HG03095 (cell line): ENCODE measurements at regions not wholly inside any gene's neighbourhood (a gene's known extent, or its start where the extent isn't known, plus 50 kb on each side); places are given as distances from the start of the nearest gene placed in this dataset.

Experiments used
- ATAC-seq: cut with Tn5 transposase; IDR thresholded peaks from one replicate; pipeline ENCODE4 v1.9.1; 2021; ENCODE audit warnings: moderate library complexity; ENCODE audit not compliant: unreplicated experiment

DNA sequence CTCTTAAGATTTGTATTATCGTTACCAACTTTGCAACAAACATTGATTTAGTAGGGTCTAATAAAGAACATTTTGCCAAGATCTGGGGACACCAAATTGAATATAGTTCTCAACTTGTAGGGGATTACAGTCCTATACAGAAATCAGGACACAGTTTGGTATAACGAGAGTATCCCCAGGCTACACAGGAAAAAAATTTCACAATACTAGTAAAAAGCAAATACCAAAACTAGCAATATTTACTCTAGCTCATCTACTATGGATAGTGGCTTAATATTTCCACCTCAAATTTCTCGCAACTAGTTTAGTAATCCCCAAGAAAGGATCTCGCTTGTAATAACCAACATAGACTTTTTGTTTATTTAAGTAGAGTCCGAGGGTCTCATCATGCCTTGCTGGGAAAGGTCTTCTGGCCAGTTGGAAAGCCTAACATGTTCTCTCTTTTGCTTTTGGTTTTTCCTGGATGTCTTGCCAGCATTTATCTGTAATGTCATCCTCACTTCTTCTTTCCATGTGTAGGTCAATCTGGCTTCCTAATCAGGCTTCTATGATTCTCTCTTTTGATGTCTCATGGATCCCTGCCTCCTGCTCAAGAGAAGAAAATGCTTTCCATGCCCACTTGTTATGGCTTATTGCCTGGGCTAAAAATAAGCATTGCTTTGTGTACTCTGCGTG is 104.7 kb upstream of the KCNK2 start:
- ATAC-seq = no peak

DNA sequence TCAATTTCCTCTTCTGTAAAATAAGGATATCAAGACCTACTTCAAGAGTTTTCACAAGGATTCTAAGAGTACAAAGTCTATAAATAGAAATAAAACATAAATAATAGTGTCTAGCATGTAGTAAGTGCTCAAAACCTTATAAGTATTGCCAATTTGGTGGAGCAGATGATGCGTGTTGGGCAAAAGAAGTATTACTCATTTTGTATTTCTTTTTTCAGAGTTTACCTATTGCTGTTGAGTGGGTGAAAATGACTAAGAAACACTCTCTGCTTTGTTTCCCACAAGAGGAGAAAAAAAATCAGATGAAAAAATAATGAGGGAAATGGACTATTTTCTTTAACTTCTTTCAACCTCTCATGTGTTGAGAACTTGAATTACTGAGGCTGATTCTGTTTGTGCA is 103.3 kb upstream of the KCNK2 start:
- ATAC-seq = no peak

- ATAC-seq = no peak
Measured at GRCh38 chr1:214980921-214981320, 101.6 kb upstream of the KCNK2 start.

DNA sequence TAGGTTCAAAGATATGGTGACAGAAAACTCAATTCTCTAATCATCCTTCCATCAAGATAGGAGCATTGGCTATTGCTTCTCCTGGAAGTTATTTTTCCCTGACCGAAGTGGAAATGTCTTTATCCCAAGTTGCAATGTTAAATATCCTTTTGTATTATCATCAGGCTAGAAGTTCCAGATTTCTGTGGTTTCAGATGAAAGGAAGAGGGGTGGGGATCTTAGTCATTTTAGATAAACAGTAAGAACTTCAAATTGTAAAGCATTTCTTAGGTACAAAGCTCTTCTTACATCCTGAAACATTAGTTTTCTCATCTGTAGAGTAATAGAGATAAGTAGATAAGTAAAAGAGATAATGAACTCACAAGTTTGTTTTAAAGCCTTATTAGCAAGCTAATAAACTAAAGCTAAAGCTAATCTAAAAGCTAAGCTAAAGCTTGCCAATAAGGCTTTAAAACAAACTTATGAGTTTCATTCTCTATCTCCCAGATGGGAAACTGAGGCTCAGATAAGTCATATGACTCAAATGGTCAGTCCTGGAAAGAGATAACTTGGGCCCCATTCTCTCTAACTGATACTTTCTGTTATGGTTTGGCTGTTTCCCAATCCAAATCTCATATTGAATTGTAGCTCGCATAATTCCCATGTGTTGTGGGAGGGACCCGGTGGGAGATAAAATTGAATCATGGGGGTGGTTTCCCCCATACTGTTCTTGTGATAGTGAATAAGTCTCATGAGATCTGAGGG is 99.2 kb upstream of the KCNK2 start:
- no peak for ATAC-seq

DNA sequence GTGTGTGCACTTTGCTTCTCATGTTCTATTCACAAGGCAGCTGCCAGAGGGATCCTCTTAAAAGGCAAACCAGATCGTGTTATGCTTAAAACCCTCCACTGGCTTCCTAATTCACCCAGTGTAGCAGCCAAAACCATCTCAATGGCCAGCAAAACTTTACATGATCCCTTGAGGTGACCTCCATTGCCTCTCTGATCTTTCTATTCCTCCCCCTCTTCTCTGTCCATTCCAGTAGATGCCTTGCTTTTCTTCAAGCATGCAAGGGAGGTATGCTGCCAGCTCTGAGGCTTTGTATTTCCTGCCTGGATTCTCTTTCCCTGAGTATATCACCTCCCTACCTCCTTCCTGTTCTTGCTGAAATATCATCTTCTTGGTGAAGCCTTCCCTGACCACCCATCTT is 93.2 kb upstream of the KCNK2 start:
- no peak for ATAC-seq

- no peak for ATAC-seq
Measured at GRCh38 chr1:214990619-214991018, 91.9 kb upstream of the KCNK2 start.

DNA sequence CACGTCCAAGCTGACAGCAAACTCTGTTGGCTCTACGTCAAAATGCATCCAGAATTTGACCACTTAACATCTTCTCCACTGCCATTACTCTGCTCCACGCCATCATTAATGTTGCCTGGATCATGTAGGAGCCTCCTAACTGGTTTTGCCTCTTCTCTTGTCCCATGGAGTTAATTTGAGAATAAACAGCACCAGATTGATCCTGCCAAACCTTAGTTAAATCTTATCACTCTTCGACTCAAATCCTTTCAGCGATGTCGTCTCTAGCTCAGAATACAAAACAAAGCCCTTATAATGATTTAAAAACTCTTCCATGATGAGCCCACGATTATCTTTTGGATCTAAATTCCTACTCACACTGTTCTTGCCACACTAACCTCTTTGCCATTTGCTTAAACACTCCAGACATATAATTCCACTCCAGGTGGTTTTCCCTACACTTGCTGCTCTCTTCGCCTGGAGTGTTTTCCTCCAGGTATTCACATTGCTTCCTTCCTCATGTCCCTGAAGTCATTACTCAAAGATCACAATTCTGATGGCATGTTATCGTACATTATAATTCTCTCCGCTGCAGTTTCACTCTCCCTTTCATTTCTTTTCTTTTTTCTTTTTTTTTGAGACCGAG is 90.7 kb upstream of the KCNK2 start:
- no peak for ATAC-seq

GRCh38 chr1:214993419-214993818 is 89.1 kb upstream of the KCNK2 start:
- no peak for ATAC-seq

GRCh38 chr1:214997685-214998084 is 84.9 kb upstream of the KCNK2 start:
- ATAC-seq = no peak

- ATAC-seq = peak; percentile 96
Measured at GRCh38 chr1:215001419-215002021, 81.0 kb upstream of the KCNK2 start.

GRCh38 chr1:215002471-215002870 is 80.1 kb upstream of the KCNK2 start:
- ATAC-seq = no peak

DNA sequence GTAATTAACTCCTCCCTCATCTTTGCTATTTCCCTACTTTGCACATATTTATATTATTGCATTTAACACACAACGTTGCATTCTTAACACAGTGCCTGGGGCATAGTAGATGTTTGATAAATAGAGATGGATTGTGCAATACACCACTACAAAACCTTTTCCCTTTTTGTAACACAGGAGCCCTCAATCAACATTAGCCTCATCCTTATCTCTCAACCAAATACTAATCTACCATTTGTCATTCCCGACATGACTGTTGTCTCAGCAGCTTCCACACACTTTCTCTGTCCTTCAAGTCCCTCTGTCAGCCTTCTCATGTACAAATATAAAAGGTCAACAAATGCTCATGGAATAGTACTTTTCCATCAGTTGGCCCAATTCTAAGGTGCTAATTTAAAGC is 78.9 kb upstream of the KCNK2 start:
- no peak for ATAC-seq

DNA sequence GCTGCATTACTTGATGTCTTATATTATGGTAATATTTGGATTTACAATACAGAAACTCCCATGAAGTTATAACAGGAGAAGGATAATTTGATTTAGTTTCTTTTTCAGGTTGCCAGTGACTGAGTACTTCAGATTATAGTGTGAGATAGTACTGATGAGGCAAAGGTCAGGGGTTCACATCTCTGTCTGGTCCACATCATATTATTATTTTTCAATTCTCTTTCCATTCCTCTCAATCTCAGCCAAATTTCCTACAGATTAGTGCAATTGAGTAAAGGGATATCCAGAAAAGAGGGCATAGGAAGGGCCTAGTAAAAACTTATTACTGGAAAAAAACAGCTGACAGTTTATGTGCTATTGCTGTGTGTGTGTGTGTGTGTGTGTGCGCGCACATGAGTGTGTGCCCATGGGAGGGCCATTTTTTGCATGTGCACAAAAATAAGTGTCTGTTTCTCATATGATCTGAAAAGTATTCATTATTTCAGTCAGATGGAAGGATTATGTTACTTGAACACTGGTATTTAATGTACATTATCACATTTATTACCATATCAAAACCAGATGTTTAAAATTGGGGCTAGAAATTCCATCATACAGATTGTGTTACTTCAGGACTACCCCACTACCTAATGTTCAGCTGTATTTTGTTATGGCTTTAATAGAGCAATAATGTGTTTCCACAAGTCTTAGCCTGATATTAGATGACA is 78.3 kb upstream of the KCNK2 start:
- ATAC-seq = no peak

DNA sequence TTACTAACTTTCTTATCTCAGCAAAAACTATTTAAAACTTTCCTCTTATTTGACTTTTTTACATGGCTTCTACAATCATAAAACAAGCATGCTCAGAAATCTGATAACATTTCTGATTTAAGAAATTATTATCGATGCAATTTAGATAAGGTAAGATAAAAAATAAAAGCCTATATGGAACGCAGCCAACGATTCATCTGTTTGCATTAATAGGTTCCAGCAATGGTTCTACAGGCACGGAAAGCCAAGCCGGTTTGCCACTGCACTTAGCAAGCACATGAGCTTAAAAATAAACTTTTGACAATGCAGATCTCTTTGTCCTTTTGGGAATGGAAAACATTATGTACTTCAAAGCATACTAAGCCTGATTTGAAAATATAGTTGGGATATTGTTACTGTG is 77.5 kb upstream of the KCNK2 start:
- no peak for ATAC-seq

GRCh38 chr1:215005656-215006345 is 76.7 kb upstream of the KCNK2 start:
- no peak for ATAC-seq

DNA sequence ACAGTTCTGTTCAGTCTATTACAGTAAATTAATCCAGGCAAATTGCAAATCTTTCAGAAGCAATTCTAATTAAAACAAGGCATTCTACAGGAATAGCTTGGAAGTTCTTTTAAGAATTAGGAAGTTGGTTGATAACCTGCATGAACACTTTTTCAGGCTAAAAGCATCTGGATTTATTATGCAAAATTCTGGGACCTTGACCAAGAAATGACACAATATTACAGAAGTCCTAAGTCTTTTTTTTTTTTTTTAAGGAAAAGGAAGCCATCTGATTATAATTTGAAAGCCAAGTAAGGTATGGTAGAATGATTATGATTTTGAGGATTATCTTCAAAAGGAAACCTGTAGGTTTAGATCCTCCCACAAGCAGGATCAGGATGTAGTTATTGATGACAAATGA is 74.7 kb upstream of the KCNK2 start:
- no peak for ATAC-seq

DNA sequence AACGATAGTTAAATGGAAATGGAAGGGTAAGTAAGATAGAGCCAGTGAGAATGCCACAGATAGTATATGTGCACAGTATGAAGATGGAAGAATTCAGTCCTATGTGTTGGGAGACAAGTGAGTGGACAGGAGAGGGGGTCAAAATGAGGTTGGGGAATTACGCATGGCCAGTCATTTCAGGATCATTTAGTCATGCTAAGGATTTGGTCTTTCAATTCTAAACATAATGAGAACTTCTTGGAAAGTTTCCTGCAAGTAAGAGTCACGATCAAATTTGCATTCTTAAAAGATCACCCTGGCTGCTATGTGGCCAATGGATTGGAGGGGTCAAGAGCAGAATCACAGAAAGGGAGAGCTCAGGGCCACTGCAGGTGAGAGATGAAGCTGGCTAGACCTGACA is 64.0 kb upstream of the KCNK2 start:
- ATAC-seq = no peak

- no peak for ATAC-seq
Measured at GRCh38 chr1:215022204-215022603, 60.3 kb upstream of the KCNK2 start.

GRCh38 chr1:215022741-215023141 is 59.8 kb upstream of the KCNK2 start:
- ATAC-seq = no peak

DNA sequence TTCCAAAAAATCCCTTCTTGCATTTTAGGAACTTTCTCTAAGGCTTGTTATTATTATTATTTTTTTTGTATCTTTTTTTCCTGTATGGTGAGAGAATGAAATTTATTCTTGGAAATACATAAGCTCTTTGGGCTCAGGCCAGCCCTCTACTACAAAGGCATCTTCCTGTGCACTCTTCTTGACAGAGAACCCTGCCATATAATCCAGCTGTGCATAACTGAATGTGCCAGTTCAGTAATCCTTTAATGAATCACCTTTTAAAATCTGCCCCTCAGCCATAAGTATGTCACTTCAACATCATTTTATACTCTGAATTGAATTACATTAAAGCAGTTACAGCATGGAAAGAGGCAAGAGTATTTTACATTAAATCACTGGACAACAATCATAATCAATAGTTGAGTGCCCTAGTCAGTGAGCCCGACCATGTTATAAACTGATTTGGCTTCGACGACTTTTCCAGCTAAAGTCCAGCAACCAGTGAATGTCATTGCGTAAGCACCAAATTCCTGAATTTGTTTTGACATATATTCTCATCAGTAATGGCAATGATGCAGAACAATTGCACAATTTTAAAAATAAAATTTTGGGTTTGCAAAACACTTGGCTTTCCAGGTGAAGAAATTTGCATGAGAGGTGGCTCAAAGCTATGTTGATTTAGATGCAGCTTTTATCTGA is 59.2 kb upstream of the KCNK2 start:
- ATAC-seq = no peak
